ENCODE measurements at regions not wholly inside any gene's neighbourhood (a gene's known extent, or its start where the extent isn't known, plus 50 kb on each side); places are given as distances from the start of the nearest gene placed in this dataset.

- TF ChIP-seq POLR2AphosphoS5 (IDR thresholded peaks at IDR 0.05; ENCODE audit: borderline replicate concordance, low read depth, low read length), result no peak
- no peak for TF ChIP-seq EZH2 (IDR thresholded peaks at IDR 0.05)
- no peak for TF ChIP-seq FOXP2 (optimal IDR thresholded peaks at IDR 0.05; ENCODE audit: control extremely low read depth, extremely low read length, insufficient read depth)
Measured at GRCh38 chr5:152529440-152529839, 124.4 kb upstream of the NMUR2 start.

All from SK-N-MC (cell line).